ENCODE measurements at regions not wholly inside any gene's neighbourhood (a gene's known extent, or its start where the extent isn't known, plus 50 kb on each side); places are given as distances from the start of the nearest gene placed in this dataset.

GRCh38 chr5:124668353-124669299, 77.8 kb downstream of the ZNF608 start:
- H3K27me3 Mint-ChIP-seq (ENCODE audit: low read depth), result no peaks in the 10 kb centered on the region
- TF ChIP-seq CTCF (IDR thresholded peaks at IDR 0.05; ENCODE audit: unreplicated experiment), result no peak
- H3K27ac Mint-ChIP-seq, result no peak overlapping the region
- H3K4me3 Mint-ChIP-seq, result no peak overlapping the region
- H3K9me3 Mint-ChIP-seq, result no peaks in the 10 kb centered on the region
- peaks cover 75% of the 10 kb centered on the region for H3K4me1 Mint-ChIP-seq
- DNase-seq (ENCODE audit: low spot score in 2 of 2, unreplicated experiment in 2 of 2), result no peak
- no peaks in the 10 kb centered on the region for H3K36me3 Mint-ChIP-seq

GRCh38 chr5:124665625-124666024, 80.8 kb downstream of the ZNF608 start:
- Mint-ChIP-seq H3K4me1 (peaks cover 85% of the 10 kb centered on the region), H3K4me3 (no peak overlapping the region), H3K27me3 (ENCODE audit: low read depth) (no peaks in the 10 kb centered on the region), H3K36me3 (no peaks in the 10 kb centered on the region), H3K27ac (peak overlapping the region; percentile 47), H3K9me3 (no peaks in the 10 kb centered on the region)
- no peak for TF ChIP-seq CTCF (IDR thresholded peaks at IDR 0.05; ENCODE audit: unreplicated experiment)
- DNase-seq (ENCODE audit: low spot score in 2 of 2, unreplicated experiment in 2 of 2), result no peak

GRCh38 chr5:124665035-124665434, 81.4 kb downstream of the ZNF608 start:
- H3K9me3 Mint-ChIP-seq, result no peaks in the 10 kb centered on the region
- no peak for DNase-seq (ENCODE audit: low spot score in 2 of 2, unreplicated experiment in 2 of 2)
- no peak for TF ChIP-seq CTCF (IDR thresholded peaks at IDR 0.05; ENCODE audit: unreplicated experiment)
- H3K36me3 Mint-ChIP-seq, result no peaks in the 10 kb centered on the region
- peaks cover 86% of the 10 kb centered on the region for H3K4me1 Mint-ChIP-seq
- H3K27me3 Mint-ChIP-seq (ENCODE audit: low read depth), result no peaks in the 10 kb centered on the region
- H3K27ac Mint-ChIP-seq, result no peak overlapping the region
- H3K4me3 Mint-ChIP-seq, result no peak overlapping the region

- Mint-ChIP-seq H3K36me3 (no peaks in the 10 kb centered on the region), H3K4me1 (peaks cover 86% of the 10 kb centered on the region), H3K27ac (peak overlapping the region; percentile 75), H3K4me3 (no peak overlapping the region), H3K9me3 (no peaks in the 10 kb centered on the region), H3K27me3 (ENCODE audit: low read depth) (no peaks in the 10 kb centered on the region)
- no peak for DNase-seq (ENCODE audit: low spot score in 2 of 2, unreplicated experiment in 2 of 2)
- no peak for TF ChIP-seq CTCF (IDR thresholded peaks at IDR 0.05; ENCODE audit: unreplicated experiment)
Measured at GRCh38 chr5:124664287-124664686, 82.2 kb downstream of the ZNF608 start.

- H3K27me3 Mint-ChIP-seq (ENCODE audit: low read depth), result no peaks in the 10 kb centered on the region
- H3K36me3 Mint-ChIP-seq, result no peaks in the 10 kb centered on the region
- no peak for TF ChIP-seq CTCF (IDR thresholded peaks at IDR 0.05; ENCODE audit: unreplicated experiment)
- no peak overlapping the region for H3K4me3 Mint-ChIP-seq
- no peaks in the 10 kb centered on the region for H3K9me3 Mint-ChIP-seq
- H3K4me1 Mint-ChIP-seq, result peaks cover 87% of the 10 kb centered on the region
- no peak for DNase-seq (ENCODE audit: low spot score in 2 of 2, unreplicated experiment in 2 of 2)
- peak overlapping the region; percentile 93 for H3K27ac Mint-ChIP-seq
Measured at GRCh38 chr5:124663101-124663506, 83.3 kb downstream of the ZNF608 start.
